Loucy (cell line): ENCODE measurements at regions not wholly inside any gene's neighbourhood (a gene's known extent, or its start where the extent isn't known, plus 50 kb on each side); places are given as distances from the start of the nearest gene placed in this dataset.

ENCODE experiments used
- H2AFZ ChIP-seq: fragments of 200-600 bp; sonication (generic); 2 replicates; pipeline ENCODE4 v1.6.0; 2016; ENCODE audit warnings: antibody characterized with exemption, mild to moderate bottlenecking, low read length, moderate library complexity
- H3F3A ChIP-seq: fragments of 200-600 bp; 2 replicates; pipeline ENCODE4 v1.6.0; 2016; ENCODE audit warnings: antibody characterized with exemption, low read depth, mild to moderate bottlenecking
- H3K27me3 ChIP-seq: fragments of 200-600 bp; sonication (generic); 2 replicates; pipeline ENCODE4 v1.6.1; 2014; ENCODE audit warnings: low read length, mild to moderate bottlenecking; ENCODE audit not compliant: insufficient read depth, poor library complexity, severe bottlenecking
- H3K36me3 ChIP-seq: fragments of 200-600 bp; sonication (generic); 2 replicates; pipeline ENCODE4 v1.6.1; 2016; ENCODE audit warnings: low read length; ENCODE audit not compliant: insufficient read depth
- H3K4me1 ChIP-seq: fragments of 200-600 bp; sonication (generic); 2 replicates; pipeline ENCODE4 v1.5.1; 2014; ENCODE audit warnings: low read length, mild to moderate bottlenecking; ENCODE audit not compliant: insufficient read depth, poor library complexity, severe bottlenecking
- H3K4me2 ChIP-seq: fragments of 200-600 bp; sonication (generic); 2 replicates; pipeline ENCODE4 v1.6.0; 2014; ENCODE audit warnings: antibody characterized with exemption, low read length, low read depth, mild to moderate bottlenecking; ENCODE audit not compliant: poor library complexity, severe bottlenecking
- H3K4me3 ChIP-seq: fragments of 200-600 bp; sonication (generic); 2 replicates; pipeline ENCODE4 v1.5.1; 2014; ENCODE audit warnings: low read length, mild to moderate bottlenecking, mixed read lengths; ENCODE audit not compliant: poor library complexity, severe bottlenecking
- H3K79me2 ChIP-seq: fragments of 200-600 bp; sonication (generic); 2 replicates; pipeline ENCODE4 v1.6.1; 2014; ENCODE audit warnings: low read length; ENCODE audit not compliant: insufficient read depth
- H3K9ac ChIP-seq: fragments of 200-600 bp; sonication (generic); 2 replicates; pipeline ENCODE4 v1.6.0; 2014; ENCODE audit warnings: mild to moderate bottlenecking, low read depth, low read length, moderate library complexity; ENCODE audit not compliant: poor library complexity, severe bottlenecking
- H3K9me2 ChIP-seq: fragments of 200-600 bp; sonication (generic); replicated peaks from 2 replicates; pipeline ENCODE4 v1.6.1; 2016; ENCODE audit warnings: low read depth, low read length, mixed read lengths
- H3K9me3 ChIP-seq: fragments of 200-600 bp; sonication (generic); 2 replicates; pipeline ENCODE4 v1.6.1; 2014; ENCODE audit warnings: mild to moderate bottlenecking, antibody characterized with exemption, low read length, low read depth; ENCODE audit not compliant: insufficient read depth
- H4K20me1 ChIP-seq: fragments of 200-600 bp; sonication (generic); 2 replicates; pipeline ENCODE4 v1.6.0; 2014; ENCODE audit warnings: antibody characterized with exemption, low read length, mild to moderate bottlenecking; ENCODE audit not compliant: insufficient read depth, poor library complexity, severe bottlenecking
- CTCF ChIP-seq: fragments of 200-600 bp; sonication (generic); conservative IDR thresholded peaks from 2 replicates; pipeline ENCODE4 v1.5.1; 2014; ENCODE audit warnings: mild to moderate bottlenecking, antibody characterized with exemption, low read length
- EZH2phosphoT487 ChIP-seq: fragments of 200-600 bp; IDR thresholded peaks from 2 replicates; pipeline ENCODE4 v1.6.1; 2018; ENCODE audit warnings: antibody characterized with exemption, mild to moderate bottlenecking, moderate library complexity, borderline replicate concordance

- Histone ChIP-seq H4K20me1 (no peaks in the 10 kb centered on the region), H3K4me2 (no peak overlapping the region), H3K4me1 (no peaks in the 10 kb centered on the region), H3K9me2 (no peaks in the 10 kb centered on the region), H3K4me3 (no peak overlapping the region), H2AFZ (no peak overlapping the region), H3K9me3 (no peaks in the 10 kb centered on the region), H3F3A (no peaks in the 10 kb centered on the region), H3K36me3 (no peaks in the 10 kb centered on the region), H3K27me3 (no peaks in the 10 kb centered on the region), H3K9ac (no peak overlapping the region), H3K79me2 (no peaks in the 10 kb centered on the region)
- TF ChIP-seq CTCF (no peak), EZH2phosphoT487 (no peak)
Measured at GRCh38 chr4:111454961-111455360, 690.3 kb upstream of the FAM241A start.

- Histone ChIP-seq H4K20me1 (no peaks in the 10 kb centered on the region), H3F3A (no peaks in the 10 kb centered on the region), H3K9ac (no peak overlapping the region), H2AFZ (no peak overlapping the region), H3K4me3 (no peak overlapping the region), H3K79me2 (no peaks in the 10 kb centered on the region), H3K4me2 (no peak overlapping the region), H3K9me2 (no peaks in the 10 kb centered on the region), H3K27me3 (no peaks in the 10 kb centered on the region), H3K4me1 (no peaks in the 10 kb centered on the region), H3K36me3 (no peaks in the 10 kb centered on the region), H3K9me3 (no peaks in the 10 kb centered on the region)
- no peak for TF ChIP-seq CTCF
- no peak for TF ChIP-seq EZH2phosphoT487
Measured at GRCh38 chr4:111464251-111465045, 680.8 kb upstream of the FAM241A start.

- Histone ChIP-seq H2AFZ (no peak overlapping the region), H3K9ac (no peak overlapping the region), H4K20me1 (no peaks in the 10 kb centered on the region), H3K36me3 (no peaks in the 10 kb centered on the region), H3K27me3 (no peaks in the 10 kb centered on the region), H3F3A (no peaks in the 10 kb centered on the region), H3K9me2 (no peaks in the 10 kb centered on the region), H3K79me2 (no peaks in the 10 kb centered on the region), H3K4me1 (no peaks in the 10 kb centered on the region), H3K4me3 (no peak overlapping the region), H3K9me3 (no peaks in the 10 kb centered on the region), H3K4me2 (no peak overlapping the region)
- TF ChIP-seq EZH2phosphoT487: no peak
Measured at GRCh38 chr4:111466811-111467604, 678.2 kb upstream of the FAM241A start.
